ENCODE measurements at regions not wholly inside any gene's neighbourhood (a gene's known extent, or its start where the extent isn't known, plus 50 kb on each side); places are given as distances from the start of the nearest gene placed in this dataset.

DNA sequence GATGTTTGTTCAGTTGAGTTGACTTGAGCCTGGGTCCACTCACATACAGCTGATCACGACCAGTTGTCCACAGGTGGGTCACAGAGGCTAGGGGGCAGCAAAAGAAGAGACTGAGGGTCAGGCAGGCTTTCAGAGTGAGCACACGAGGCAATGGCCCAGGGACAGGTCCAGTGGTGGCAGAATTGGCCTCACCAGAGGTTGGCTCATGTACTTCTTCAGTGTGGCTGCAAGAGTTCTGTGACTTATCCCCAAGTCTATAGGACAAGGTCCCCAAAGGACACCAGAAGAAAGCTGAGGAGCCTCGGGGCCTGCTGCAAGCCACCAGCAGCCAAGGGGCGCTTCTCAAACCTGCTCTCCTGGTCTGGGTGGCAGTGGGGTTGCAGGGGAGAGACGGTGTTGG is 219.8 kb downstream of the TFCP2L1 start:
- TF ChIP-seq, protein P1, sequence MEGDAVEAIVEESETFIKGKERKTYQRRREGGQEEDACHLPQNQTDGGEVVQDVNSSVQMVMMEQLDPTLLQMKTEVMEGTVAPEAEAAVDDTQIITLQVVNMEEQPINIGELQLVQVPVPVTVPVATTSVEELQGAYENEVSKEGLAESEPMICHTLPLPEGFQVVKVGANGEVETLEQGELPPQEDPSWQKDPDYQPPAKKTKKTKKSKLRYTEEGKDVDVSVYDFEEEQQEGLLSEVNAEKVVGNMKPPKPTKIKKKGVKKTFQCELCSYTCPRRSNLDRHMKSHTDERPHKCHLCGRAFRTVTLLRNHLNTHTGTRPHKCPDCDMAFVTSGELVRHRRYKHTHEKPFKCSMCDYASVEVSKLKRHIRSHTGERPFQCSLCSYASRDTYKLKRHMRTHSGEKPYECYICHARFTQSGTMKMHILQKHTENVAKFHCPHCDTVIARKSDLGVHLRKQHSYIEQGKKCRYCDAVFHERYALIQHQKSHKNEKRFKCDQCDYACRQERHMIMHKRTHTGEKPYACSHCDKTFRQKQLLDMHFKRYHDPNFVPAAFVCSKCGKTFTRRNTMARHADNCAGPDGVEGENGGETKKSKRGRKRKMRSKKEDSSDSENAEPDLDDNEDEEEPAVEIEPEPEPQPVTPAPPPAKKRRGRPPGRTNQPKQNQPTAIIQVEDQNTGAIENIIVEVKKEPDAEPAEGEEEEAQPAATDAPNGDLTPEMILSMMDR (conservative IDR thresholded peaks at IDR 0.05; ENCODE audit: low read depth, low read length): no peak
- no peak for TF ChIP-seq EZH2 (IDR thresholded peaks at IDR 0.05; ENCODE audit: low read length, unreplicated experiment)

Data from PC-3 (cell line).